GM18517 (cell line): ENCODE measurements at regions not wholly inside any gene's neighbourhood (a gene's known extent, or its start where the extent isn't known, plus 50 kb on each side); places are given as distances from the start of the nearest gene placed in this dataset.
A peak's percentile ranks its signal among the peaks of the same experiment; 100 is the strongest.
"Not testable (repeated sequence)": the region's sequence is repeated elsewhere in the genome, so short reads cannot be mapped to it uniquely, and the experiment has no call there.

Experiments used
- ATAC-seq: cut with Tn5 transposase; IDR thresholded peaks from one replicate; pipeline ENCODE4 v1.9.1; 2021; ENCODE audit warnings: mild to moderate bottlenecking, moderate library complexity; ENCODE audit not compliant: unreplicated experiment

DNA sequence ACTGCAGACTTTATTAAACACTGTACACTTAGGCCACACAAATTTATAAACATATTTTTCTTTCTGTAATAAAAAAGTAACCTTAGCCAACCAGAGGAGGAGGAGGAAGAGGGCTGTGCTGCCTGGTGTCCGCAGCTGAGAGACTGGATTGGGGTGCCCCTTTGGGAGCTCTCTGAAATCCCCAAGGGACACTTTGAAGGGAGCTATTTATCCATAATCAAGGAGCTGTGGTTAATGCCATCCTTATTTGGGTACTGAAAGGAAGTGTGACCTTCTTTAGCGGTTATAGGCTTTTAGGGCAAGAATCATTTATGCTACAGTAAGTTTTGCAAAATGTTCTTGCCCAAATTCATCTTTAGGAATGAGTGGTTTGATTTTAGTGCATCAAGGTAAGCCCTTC is 125.8 kb downstream of the RASSF10 start:
- ATAC-seq = no peak

DNA sequence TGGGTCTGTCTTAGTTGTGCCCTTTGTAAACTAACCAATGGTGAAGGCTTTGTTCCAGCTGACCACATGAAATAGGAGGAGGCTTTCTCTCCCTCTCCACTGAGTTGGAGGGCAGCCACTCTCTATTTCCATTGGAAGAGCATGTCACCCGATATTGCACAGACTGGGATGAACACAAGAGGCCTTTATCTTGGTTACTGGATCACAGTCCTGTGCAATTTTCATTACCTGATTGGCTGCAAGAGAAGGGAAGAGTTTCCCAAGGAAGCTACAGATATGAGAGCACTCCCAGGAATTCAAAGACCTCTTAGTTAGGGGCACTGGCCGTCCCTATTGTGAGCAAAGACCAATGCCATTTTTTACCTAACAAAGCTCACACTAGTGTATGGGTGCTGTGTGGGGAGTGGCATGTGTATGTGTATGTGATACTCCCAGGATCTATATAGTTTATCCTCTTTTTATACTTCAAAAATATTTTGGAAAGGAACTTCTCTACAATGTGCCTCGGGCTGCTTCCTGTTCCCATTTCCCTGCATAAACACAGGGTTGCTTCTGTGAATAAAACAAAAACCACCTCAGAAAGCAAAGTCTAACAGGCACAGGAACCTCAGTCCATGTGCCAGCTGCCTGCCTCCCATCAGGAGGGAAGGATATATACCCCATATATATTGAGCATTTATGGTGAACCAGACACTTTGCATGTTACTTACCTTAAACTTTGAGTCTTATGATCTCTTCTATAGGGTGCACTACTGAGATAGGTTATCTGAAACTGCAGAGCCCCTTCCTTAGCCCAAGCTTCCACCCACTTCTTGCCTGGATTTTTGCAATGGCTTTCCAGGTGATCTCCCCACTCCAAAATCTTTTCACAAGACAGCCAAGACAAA is 126.5 kb downstream of the RASSF10 start:
- ATAC-seq = no peak

DNA sequence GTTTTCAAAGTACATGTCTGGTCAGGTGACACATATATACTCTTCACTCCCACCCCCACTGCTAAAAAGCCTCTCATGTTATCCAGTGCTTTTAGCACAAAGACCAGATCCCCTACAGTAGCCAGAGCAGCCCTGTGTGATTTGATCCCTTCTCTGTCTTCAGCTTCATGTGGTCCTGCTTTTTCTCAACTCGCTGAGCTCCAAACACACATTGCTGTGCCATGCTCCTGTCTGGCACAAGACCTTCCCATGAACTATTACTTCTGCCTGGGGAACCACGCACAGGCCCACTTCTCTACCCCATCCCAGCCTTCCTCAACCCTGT is 127.1 kb downstream of the RASSF10 start:
- no peak for ATAC-seq

DNA sequence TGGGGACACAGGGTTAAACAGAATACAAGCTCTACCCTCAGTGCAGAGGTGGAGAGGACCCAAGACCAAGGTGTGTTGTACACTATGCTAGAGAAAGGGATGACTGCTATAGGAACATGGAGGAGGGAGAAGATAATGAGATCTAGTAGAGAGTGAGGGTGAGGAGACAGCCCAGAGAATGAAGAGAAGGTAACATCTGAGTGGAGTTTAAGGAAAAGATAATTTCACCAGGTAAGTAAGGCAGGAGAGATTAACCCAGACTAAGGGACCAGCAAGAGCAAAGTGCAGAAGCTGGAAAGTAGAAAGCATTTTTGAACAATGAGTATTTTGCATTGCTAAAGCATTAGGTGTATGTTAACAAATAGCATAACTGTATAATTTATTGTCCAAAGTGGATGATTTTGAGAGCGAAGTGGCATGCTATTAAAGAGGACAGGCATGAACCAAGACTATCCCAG is 128.8 kb downstream of the RASSF10 start:
- no peak for ATAC-seq

DNA sequence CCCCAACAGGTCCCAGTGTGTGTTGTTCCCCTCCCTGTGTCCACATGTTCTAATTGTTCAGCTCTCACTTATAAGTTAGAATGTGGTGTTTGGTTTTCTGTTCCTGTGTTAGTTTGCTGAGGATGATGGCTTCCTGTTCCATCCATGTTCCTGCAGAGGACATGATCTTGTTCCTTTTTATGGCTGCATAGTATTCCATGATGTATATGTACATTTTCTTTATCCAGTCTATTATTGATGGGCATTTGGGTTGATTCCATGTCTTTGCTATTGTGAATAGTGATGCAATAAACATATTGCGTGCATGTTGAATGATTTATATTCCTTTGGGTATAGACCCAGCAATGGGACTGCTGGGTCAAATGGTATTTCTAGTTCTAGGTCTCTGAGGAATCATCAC is 130.0 kb downstream of the RASSF10 start:
- not testable (repeated sequence) for ATAC-seq

DNA sequence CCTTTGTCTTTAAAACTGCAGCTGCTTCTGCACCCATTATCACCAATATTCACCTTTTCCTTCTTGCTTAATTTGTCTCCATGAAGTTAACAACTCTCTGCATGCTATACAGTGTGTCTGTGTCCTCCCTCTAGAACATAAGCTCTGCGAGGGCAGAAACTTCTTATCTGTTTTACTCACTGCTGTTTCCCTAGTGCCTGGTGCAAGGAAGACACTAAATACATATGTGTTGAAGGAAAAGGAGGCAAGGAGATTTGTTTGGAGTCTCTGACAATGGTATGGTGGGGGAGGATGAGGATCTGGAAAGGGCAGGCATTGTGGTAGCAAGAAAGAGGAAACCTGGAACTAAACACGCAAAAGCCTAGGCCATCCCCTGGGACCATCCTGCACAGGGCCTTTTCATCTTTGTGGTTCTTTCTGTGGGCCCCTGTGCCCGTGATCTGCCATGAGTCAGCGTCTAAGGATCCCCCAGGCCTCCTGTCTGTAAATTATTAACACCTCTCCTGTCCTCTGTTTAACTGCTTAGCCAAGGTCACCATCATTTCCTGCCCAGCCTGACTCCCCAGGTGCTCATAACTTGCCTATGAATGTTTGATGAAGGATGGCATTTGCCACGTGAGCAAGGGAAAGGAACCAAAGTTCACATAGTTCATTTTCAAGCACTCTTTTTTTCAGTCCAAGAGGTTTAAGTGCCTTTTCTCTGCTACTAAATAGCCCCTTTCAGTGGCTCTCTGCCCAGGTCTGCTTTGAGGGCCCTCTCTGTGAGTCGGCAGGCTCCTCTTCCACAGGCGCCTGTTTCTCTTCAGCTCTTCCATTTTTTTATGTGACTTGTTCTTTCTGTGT is 131.1 kb downstream of the RASSF10 start:
- ATAC-seq = peak; percentile 95

DNA sequence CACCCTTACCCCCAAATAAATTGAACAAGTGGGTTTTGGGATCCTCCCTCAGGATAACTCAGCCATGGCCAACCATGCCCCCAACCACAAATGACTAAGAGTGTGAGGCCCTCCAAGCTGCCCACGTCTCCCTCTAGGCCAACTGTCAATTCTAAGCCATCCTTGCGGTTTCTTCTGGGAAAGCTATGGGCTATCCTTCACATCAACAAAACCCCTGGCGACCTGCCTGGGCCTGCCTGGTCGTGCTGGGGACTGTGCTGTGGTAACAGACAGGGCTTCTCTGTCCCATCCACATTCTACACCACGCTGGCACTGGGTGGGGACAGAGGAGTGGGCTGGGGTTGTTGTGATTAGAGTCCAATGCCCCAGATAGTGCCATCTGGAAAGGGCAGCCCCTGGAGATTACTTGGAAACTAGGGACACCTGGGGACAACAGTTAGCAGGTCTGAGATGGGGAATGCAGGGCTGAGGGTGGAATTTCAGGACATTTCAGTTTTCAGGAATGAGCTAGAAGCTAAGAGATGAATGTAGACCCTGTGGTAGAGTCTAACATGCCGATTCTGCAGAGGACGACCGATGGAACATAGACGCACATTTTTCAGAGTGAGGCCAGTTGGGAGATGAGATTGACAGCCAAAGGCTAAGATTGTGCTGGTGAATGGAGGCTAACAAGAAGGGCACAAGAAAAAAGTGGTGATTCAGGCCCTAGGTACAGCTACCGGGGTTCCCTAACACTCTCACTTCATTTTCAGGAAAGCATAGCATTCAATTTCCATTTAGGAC is 131.9 kb downstream of the RASSF10 start:
- peak; percentile 9 for ATAC-seq

DNA sequence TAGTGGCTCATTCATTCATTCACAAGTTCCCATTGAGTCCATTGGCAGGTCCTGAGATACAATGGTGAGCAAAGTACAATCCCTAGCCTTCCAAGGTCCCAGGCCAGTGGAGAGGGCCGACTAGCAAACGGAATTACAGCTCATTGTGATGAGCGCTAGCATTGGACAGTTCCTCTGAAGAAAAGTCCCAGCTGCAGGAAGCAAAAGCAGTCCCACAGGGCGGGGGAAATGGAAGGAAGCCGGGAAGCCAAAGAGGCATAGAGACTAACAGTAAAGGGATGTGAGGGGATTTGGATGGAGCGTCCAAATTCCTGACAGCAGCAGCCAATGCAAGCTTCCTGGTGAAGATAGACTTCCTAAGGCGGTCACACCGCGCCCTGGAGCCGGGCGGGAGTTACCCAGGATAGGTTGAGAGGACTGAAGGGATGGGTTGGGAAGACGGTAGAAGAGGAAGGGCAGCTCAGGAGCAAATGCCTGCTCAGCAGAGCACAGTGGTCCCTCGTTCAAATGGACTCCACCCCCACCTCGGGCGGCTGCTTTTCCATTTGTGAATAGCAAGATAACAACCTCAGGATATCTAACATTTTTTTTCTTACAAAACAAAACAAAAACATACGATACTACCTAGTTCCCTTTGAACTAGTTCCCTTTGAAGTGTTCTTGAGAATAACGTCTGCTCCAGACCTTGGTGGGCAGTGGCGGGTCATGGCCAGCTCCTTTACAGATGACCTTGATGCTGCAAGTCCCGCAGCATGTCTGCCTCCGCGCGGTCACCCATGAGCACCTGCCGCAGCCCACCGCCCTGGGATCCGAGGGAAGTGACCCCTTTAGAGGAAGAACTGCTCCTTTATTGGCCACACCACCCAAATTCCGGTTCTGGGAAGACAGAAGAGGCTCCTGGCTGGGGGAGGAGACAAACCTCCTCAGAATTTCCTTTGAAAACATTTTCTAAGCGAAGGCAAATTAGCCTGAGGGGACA is 132.9 kb downstream of the RASSF10 start:
- ATAC-seq = no peak

DNA sequence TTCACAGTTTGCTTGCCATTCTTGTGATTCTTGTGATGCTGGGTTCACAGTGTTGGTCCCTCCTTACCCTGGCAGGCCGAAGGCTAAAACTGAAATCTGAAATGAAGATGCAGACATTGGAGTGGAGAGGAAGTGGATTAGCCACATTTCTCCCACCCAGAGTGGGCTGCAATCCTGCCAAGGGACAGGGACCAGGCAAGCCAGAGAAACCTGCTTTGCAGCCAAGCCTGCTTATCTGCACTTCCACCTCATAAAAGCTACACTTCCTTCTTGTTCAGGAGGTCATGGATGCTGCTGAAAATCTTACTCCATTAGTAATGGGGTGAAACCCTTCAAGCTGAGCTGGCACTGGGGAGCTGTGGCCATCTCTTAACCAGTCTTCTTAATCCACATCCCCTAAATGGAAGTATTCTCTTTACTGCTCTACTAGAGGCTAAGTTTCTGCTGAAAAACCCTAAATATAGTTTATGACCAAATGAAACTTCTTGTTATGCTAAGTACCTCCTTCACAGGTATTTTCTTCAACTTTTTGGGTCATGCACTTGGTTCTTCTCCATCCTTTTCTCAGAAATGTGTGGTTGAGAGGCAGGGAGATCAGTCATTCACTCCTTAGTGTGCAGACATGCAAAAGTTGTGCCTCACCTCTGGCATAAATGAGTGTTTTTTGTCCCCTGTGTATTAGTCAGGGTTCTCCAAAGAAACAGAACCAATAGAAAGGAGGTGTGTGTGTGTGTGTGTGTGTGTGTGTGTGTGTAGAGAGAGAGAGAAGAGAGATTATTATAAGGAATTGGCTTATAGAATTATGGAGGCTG is 133.9 kb upstream of the BMAL1 start:
- ATAC-seq = no peak

DNA sequence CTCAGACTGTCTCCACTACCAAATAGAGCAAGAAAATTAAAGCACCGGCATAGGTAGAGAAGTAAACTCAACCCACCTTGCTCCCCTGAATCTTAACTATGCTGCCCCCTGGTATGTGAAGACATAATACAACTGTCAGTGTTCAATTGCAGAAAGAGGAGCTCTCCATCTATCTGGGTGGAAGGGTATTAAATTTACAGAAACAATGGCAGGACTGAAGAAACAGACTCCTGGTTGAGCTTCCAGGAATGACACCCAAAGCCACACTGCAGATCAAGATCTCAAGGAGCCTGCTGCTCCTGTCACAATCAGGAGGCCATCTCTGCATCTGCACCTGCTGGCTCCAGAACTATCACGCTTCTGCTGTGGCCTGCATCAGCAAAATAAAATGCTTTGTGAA is 132.1 kb upstream of the BMAL1 start:
- ATAC-seq = no peak

DNA sequence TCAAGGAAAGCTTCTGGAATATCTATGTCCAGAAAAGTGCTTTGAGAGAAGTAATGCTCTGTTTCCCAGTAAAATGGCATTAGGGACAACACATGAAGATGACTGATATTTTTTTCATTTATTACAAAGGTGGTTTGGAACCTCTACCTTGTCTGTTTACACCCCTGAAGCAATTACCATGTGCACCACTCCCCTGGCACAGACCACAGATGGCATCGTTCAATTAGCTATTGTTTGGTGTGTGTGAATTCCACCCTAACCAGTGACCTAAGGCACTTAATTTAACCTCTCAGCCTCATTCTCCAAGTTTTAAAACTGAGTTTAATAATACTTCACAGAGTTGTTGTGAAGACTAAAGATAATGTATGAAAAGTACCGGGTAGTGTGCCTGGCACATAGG is 127.6 kb upstream of the BMAL1 start:
- no peak for ATAC-seq

DNA sequence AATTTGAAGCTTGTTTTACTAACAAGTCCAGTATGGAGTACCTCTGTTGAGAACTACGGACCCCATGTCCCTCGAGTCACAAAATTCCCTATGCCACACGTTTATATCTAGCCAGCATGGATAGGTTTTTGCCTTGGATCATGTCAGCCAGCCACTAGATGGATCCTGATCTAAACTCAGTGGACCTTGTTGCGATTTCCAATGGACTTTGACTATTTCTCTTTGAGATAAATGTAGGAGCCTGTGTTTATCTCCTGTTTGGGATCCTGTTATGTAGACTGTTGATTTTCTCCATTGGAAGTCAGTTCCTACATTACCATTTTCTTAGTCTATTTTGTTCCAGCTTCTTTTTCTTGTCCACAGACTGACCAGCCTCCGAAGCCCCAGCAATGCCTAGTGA is 127.1 kb upstream of the BMAL1 start:
- ATAC-seq = no peak

DNA sequence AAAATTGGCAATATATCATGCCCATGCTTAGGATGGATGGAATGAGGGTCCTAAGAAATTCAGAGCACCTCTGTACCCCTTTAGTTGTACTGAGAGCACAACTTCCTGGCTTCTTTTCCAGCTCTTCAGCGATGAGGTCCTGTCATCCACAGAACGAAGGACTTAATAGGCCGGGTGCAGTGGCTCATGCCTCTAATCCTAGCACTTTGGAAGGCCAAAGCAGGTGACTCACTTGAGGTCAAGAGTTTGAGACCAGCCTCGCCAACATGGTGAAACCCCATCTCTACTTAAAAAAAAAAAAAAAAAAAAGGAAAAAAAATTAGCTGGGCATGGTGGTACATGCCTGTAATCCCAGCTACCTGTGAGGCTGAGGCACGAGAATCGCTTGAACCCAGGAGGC is 125.3 kb upstream of the BMAL1 start:
- ATAC-seq = no peak

DNA sequence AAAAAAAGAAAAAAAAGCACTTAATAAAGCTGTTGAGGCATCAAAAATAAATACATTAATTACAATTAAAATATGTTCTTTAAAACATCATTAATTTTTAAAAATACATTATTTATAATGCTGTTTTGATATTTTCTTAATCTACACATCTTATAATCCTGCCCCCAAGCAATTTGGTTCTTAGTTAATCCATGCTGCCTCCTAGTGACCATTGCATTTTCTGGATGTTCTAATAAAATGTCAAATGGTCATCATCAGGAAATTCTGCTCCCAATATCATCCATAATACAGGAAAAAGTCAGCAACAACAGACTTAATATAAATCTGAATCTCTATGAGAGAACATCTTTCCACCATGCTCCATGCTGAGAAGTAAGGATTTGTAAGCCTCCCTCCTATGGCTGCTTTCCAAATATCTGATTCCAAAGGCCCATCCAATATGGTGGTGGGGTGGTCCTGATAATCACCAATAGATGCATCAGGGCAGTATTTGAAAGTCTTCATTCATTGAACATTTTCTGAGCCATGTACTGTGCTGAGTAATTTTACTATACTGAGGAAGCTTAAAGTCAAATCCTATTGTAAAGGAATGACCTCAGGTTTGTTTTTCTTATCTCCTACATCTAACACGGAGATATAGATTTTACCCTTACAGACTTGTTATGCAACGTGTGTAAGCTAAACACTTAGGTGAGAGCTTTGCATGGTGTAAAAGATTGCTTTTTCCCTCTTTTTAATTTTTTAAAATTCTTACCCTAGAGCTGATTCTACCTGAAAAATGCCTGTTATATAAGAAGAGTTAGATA is 124.7 kb upstream of the BMAL1 start:
- no peak for ATAC-seq

DNA sequence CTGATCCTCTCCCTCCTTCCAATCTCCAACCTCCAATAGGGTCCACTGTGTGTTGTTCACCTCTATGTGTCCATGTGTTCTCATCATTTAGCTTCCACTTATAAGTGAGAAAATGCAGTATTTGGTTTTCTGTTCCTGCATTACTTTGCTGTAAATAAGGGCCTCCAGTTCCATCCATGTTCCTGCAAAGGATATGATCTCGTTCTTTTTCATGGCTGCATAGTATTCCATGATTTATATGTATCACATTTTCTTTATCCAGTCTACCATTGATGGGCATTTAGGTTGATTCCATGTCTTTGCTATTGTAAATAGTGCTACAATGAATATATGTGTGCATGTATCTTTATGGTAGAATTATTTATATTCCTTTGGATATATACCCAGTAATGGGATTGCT is 123.2 kb upstream of the BMAL1 start:
- ATAC-seq = not testable (repeated sequence)

DNA sequence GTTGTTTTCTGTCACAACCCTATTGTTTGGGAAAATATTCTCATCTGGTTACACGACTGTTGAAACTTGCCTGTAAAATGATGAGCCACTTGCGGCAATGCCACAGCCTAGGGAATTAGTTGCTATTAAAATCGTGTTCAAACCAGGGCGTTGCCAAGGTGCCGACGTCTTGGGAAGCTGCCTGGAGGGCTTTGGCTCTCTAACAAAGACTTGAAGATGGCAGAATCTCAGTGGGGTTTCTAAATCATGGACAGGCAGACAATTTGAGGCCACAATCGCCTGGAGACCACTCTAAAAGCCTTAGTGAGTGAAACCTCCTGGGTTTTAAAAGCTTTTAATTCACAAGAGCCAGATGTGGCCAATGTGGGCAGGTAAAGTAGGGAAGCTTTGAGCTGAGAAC is 117.2 kb upstream of the BMAL1 start:
- no peak for ATAC-seq

DNA sequence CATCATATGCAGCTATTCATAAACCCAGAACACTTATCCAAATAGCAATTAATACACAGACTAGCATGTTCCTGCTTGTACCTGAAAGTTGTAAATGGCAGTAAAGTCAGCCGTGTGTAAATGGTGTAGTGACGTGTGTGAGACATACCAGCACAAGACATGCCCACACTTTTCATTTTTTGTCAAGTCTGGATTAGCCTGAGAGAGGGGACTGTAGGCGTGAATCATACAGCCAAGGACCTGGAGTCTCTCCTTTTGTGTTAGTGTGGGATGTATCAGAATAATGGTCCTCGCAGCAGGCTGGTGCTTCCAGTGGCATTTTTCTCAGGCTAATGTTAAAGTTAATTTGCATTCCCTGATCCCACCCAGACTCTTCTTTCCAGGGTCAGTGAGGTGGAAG is 116.8 kb upstream of the BMAL1 start:
- no peak for ATAC-seq

DNA sequence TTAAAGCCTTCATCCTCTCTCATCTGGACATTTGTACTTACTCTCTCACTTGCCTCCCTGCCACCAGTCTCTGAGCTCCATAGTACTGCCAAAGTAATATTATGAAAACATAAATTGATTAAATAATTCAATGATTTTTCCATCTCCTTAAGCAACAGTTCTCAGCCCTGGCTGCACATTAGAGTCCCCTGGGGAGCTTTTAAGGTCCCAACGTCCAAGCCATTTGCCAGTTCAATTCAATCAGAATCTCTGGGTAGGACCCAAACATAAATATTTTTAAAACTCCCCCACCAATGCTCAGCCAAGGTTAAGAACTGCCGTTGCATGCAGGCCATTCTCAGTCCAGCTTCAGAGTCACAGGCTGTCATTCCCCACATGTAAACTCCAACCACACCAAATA is 114.4 kb upstream of the BMAL1 start:
- no peak for ATAC-seq

DNA sequence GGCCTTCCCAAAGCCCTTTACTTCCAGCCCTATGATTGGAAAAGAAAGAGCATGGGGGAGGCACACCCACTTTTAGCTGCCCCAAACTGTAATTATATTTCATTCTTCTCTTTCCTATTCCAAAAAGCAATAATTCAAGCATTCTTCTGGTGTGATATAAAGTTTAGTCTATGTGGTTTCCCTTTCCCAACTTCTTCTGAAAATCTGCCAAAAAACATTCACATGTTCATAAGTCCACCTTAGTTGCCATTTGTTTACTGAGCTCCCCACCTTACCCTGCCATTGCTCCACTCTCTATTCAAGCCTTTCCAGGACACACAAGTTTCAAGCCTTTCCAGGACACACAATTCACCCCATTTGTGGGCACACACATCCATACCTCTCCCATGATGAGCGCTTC is 111.6 kb upstream of the BMAL1 start:
- no peak for ATAC-seq
